ENCODE measurements at regions not wholly inside any gene's neighbourhood (a gene's known extent, or its start where the extent isn't known, plus 50 kb on each side); places are given as distances from the start of the nearest gene placed in this dataset.

GRCh38 chr5:125316391-125316790, 570.0 kb upstream of the ZNF608 start:
- no peak for TF ChIP-seq GATA2 (IDR thresholded peaks at IDR 0.05; ENCODE audit: low read depth, low read length)
- TF ChIP-seq GATA3 (IDR thresholded peaks at IDR 0.05; ENCODE audit: low read depth, low read length) = no peak

All from SH-SY5Y (cell line).